ENCODE measurements at regions not wholly inside any gene's neighbourhood (a gene's known extent, or its start where the extent isn't known, plus 50 kb on each side); places are given as distances from the start of the nearest gene placed in this dataset.
"Not testable (repeated sequence)": the region's sequence is repeated elsewhere in the genome, so short reads cannot be mapped to it uniquely, and the experiment has no call there.

DNA sequence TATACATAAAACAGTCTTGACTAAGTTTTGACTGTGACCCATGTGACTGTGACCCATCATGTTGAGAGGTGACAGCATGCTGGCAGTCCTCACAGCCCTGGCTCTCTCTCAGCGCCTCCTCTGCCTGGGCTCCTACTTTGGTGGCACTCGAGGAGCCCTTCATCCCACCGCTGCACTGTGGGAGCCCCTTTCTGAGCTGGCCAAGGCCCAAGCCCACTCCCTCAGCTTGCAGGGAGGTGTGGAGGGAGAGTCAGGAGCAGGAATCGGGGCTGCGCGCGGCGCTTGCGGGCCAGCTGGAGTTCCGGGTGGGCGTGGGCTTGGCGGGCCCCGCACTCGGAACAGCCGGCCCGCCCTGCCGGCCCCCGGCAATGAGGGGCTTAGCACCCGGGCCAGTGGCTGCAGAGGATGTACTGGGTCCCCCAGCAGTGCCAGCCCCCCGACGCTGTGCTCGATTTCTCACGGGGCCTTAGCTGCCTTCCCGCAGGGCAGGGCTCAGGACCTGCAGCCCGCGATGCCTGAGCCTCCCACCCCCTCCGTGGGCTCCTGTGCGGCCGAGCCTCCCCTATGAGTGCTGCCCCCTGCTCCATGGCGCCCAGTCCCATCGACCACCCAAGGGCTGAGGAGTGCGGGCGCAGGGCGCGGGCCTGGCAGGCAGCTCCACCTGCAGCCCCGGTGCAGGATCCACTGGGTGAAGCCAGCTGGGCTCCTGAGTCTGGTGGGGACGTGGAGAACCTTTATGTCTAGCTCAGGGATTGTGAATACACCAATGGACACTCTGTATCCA is 955.9 kb upstream of the FAT3 start:
- DNase-seq (ENCODE audit: low read depth in 4 of 4, low spot score in 3 of 4), result not testable (repeated sequence)

DNA sequence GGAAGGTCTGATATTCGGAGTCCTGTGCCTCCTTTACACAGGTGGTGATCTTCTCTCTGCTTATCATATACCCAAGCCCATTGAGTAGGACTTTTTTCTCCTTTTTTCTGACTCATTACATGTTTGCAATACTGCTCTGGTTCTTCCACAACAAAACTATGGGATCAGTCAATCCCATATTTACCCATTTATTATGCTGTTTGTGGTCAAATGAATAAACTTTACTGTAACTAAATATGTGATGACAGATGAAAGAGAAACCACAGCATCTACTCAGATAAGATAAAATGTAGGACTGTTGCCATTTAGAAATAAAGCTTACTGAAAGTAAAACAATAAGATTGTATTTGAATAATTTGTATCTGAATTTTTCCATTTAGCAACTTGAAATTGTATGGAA is 958.7 kb upstream of the FAT3 start:
- DNase-seq (ENCODE audit: low read depth in 4 of 4, low spot score in 3 of 4), result no peak

DNA sequence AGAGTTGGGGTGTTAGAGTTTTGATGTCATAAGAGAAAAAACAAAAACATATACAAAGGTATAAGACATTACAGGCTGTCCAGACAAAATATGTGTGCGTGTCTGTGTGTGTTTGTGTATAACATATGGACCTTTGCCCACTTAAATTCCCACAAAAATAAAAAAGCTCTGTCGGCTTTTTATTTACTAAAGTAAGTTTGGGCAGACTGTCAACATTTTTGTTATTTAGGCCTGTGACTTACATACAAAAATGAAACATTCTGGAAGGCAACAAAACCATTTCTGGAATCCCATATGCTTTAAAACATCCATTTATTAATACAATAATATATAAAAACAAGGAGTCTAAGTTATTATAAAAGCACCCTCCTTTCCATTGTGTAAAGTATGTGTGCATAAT is 960.1 kb upstream of the FAT3 start:
- no peak for DNase-seq (ENCODE audit: low read depth in 4 of 4, low spot score in 3 of 4)

DNA sequence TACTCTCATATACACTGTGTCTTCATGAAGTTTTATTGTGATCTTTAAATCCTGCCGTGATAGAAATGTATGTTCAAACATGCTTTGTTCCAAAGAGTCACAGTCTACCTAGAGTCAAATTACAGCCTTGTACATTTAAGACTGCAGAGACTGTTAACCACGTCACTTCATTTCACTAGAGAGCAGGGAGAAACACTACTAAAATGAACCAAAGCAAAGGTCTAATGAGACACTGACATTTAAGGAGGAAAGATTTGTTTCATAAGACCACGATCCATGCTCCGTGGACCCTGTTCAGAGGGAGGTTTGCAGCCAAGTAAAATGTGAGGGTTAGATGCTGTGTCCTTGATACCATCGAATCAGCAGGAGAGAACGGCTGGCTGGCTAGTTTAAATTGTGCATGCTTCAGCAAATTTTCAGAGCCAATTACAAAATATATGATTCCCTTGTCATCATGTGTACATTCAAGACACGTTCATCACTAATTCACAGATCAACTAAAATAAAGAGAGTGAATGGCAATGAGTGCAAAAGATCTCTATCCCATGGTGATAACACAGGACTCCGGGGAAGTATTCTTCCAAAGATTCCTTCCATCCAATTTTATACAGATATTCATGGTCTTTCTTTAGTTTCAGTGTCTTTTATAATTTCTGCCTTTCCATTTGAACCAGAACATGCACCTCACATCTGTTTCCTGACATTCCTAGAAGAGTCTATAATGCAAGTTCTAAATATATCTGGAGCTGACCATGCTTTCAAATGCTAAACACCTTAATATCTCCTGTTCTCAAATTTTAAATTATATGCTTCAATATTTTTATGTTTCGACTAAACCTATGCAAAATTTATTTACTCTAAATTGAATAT is 960.9 kb upstream of the FAT3 start:
- DNase-seq (ENCODE audit: low read depth in 4 of 4, low spot score in 3 of 4), result peak in 2 of 4 donors; percentile 12 to 36

DNA sequence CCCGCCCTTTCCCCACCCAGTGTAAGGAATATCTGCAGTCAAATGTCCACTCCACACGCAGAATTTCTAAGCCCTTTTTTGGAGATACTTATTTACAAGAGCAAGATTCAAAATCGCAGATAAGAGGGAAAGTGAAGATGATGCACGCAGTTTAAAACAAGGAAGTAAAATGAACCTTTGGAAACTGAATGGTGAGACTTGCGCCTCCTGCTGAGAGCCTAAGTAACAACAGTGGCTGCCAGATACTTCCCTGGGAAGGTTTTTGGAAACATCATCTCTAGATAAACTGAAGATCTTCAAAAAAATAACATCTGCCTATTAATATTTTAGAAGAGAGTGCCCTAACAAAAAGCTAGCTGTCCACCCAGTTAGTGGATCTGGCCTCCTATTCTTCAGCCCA is 963.1 kb upstream of the FAT3 start:
- no peak for DNase-seq (ENCODE audit: low read depth in 4 of 4, low spot score in 3 of 4)

DNA sequence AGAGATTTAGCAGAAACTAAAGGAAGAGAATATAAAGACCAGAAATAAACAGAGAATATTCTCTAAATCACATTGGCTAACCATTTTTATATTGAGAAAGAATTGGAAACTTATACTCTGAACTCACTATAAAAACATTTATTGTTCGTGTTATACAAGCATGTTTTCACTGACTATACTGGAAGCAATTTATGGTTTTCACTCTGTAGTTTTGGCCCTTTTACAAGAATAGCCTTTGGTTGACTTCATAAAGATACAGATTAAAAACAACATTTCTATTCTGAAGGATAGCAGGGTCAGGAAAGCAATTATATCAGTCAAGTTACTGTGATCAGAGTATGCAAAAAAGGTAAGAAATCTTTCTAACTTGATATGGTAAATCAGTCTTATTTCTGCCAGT is 965.7 kb upstream of the FAT3 start:
- DNase-seq (ENCODE audit: low read depth in 4 of 4, low spot score in 3 of 4), result no peak

DNA sequence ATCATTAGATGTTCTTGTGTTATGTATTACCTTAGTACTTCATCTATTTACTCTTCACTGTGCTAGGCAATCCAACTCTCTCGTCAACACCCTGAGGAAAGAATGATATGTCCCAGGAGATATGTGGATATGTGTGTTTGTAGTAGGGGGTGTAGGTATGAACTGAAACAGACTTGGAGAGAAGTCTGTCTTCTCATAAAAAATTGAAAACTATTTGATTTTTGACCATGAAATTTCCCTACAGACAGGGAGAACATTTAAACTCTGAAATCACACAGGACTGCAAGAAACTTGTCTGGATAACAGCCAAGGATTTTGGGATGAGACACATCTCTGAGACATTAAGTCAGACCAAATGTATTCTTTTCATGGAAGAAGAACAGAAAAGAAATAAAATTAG is 967.0 kb upstream of the FAT3 start:
- DNase-seq (ENCODE audit: low read depth in 4 of 4, low spot score in 3 of 4), result no peak

DNA sequence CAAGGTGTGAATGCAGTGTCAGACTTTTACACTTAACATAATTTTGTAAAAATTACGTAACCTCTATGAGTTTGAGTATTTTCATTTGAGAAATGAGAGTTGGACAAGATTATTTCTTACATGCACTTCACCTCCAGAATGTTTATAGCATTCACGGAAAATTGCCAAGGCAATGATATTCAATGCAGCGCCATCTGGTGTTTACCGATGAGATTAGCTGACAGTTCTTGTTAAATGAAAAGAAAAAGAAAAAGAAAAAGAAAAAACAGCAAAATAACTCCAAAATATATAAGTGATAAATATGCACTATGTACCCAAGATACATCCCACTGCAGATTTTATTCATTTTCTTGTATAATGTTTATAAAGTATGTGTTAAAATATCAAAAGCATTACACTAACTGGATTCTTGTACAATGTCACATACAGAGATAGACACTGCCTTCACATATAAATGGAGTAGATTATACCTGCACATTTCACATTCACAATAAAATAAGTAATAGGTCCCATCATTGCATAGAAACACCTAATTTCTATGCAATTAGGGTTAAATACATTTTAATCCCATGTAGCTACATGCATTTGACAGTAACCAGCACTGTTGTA is 976.3 kb upstream of the FAT3 start:
- peak in 2 of 4 donors; percentile 21 to 26 for DNase-seq (ENCODE audit: low read depth in 4 of 4, low spot score in 3 of 4)

DNA sequence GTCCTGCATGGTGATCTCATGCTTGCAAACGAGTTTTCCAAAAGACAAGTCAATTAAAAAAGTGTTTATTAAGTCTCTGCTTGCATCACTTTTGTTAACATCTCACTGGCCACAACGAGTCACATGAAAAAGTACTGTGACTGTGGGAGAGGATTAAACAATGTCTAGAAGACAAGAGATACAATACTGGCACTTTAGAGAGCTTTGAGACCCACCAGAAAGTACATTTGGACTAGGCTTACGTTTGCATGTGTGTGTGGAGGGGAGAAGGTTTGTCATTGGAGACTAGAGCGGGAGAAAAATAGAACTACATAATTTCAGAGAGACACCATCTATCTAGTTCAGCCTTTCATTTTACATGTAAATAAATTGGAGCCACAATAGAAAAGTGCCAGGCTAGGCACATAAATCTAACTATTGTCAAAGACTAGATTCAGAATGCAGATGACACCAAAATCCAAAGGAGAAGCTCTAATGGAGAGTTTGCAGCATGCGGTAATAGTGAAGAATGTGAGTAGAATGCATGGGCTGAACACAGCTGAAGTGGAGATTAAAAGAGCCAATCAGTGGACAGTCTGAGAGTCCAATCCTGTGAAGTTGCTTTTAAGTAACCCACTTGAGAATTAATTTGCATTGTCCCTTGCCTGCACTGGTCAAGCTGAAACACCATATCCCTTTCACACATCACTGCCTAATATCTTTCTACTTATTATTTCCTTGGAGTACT is 977.4 kb upstream of the FAT3 start:
- no peak for DNase-seq (ENCODE audit: low read depth in 4 of 4, low spot score in 3 of 4)

DNA sequence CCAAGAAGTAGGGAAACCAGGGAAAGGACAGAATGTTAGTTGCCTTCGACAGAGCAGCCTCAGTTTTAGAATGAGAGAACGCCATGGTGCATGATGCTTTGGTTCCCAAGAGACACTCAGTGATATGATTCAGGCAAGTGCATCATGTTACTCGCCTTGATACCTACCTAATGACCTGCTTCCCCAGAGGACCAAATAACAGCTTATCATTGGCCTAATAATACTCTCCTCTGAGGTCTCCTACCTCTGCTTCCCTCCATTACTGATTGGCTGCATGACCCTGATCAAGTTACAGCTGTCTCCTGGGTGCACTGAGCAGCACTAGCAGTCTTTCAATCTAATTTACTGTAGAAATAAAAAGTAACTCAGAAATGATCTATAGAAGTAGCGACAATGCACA is 979.7 kb upstream of the FAT3 start:
- DNase-seq (ENCODE audit: low read depth in 4 of 4, low spot score in 3 of 4), result no peak

DNA sequence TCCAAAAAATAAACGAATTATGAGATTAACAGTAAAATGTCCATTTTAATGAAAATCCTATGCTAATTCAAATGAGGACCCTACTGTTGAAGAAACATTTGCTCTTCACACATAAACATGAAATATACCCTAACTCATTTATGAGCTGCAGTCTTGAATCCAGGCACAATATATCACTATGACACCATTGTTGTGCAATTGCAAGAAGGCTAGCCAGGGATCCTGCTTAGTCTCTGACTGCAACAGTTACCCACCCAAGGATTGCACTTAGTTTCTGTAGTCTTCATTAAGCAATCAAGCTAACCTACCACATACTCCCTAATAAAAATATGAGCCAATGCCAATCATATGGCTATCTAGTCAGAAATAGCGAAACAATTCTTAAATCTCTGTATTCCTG is 981.0 kb upstream of the FAT3 start:
- no peak for DNase-seq (ENCODE audit: low read depth in 4 of 4, low spot score in 3 of 4)

DNA sequence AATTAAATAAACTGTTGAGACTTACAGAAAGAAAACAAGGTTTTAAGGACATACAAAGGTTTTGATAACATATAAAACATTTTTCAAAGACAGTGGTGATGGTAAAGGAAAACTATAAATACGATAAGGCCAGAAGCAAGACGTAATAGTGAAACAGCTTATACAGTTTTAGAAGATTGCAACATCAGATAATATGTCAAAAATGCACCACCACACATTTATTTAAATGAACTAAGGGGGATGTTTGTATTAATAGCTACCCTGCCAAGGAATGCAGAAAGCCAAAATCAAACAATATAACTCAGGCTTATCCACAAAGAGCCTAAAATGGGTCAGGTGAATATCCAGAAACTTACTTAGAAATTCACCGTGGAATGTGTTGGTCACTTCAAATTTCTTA is 981.6 kb upstream of the FAT3 start:
- no peak for DNase-seq (ENCODE audit: low read depth in 4 of 4, low spot score in 3 of 4)

DNA sequence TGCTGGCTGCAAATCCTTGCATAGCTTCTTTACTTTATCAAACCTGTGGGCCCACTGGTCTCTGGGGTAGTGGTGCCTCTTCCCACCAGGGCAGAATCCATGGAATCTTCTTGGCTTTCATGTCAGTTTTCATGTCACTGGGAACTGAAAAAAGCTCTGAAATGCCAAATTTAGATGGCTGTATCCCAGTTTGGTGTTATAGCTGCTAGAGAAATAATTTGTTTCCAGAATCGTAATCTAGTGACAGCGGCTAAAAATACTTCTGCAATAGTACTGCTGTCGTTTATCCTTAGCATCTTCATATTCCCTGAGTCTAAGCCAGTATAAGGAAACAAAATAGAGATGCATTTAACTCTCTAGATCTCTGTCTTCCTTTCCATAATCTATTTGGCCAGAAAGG is 983.4 kb upstream of the FAT3 start:
- no peak for DNase-seq (ENCODE audit: low read depth in 4 of 4, low spot score in 3 of 4)

DNA sequence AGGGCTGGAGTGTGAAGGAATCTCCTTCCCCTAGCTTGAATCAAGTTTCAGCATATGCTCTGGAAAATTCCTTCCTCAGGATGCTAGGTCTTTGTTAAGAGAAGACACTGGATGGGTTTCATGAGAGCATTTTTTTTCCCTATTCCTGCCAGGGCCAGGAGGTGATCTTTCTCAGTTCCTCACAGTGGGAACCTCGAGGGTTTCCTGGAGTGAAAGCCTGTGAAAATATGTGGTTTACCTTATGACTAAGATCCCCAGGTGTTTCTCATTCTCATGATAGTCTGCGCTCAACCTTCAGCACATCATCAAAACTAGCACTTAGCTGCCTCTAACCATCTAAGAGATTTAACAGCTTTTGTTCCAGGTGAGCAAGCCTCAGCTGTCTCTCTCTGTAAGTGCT is 985.3 kb upstream of the FAT3 start:
- DNase-seq (ENCODE audit: low read depth in 4 of 4, low spot score in 3 of 4), result no peak

DNA sequence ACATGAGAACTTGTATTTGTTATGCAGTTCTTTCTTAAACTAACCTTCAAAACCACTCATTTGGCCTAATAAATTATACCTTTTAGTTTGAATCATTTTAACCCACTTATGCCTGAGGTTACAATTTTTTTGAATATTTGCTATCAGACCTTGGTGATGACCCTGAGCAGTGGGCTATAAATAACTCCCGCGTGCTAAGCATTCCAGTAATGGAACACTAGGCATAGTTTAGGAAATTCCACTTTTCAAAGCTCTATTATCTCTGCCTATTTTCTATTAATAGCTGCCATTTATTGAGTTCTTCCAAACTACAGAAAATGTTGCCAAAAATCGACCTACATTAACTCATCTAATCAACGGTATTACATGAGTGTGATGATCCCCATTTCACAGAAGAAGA is 993.4 kb upstream of the FAT3 start:
- DNase-seq (ENCODE audit: low read depth in 4 of 4, low spot score in 3 of 4), result no peak

DNA sequence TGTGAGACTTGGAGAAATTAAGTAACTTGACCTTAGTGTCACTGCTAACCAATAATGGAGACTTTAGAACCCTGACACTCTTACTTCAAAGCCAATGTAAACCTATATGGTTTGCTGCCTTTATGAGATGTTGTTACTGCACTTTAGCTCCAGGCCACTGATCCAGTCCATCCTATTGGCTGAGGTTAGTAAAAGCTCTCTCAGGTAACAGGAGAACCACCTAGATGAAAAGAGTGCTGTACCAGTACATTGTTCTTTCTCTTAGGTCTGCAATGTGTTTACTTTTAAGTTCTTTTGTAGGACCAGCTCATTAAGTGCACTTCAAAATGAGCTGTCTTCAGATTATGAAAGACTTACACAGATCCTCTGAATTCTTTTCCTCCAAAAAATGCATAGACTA is 994.0 kb upstream of the FAT3 start:
- no peak for DNase-seq (ENCODE audit: low read depth in 4 of 4, low spot score in 3 of 4)

DNA sequence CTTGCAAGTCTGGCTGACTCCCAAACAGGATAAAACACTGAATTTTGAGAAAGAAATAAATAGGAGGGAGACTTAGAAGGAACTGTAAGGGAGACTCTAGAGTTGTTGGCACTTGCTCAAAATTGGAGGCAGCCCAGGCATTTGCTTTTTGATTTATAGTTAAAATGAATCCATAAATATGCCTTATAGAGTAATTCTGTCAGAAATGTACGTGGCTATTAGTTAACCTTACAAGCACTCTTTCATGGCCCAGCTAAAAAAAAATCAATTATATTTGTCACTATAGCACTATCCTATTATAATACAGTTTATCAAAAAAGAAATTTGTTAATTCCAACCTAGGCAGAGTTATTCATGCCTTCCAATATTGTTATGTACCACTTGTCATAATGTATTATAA is 1000.0 kb upstream of the CHORDC1 start:
- DNase-seq (ENCODE audit: low read depth in 4 of 4, low spot score in 3 of 4), result no peak

DNA sequence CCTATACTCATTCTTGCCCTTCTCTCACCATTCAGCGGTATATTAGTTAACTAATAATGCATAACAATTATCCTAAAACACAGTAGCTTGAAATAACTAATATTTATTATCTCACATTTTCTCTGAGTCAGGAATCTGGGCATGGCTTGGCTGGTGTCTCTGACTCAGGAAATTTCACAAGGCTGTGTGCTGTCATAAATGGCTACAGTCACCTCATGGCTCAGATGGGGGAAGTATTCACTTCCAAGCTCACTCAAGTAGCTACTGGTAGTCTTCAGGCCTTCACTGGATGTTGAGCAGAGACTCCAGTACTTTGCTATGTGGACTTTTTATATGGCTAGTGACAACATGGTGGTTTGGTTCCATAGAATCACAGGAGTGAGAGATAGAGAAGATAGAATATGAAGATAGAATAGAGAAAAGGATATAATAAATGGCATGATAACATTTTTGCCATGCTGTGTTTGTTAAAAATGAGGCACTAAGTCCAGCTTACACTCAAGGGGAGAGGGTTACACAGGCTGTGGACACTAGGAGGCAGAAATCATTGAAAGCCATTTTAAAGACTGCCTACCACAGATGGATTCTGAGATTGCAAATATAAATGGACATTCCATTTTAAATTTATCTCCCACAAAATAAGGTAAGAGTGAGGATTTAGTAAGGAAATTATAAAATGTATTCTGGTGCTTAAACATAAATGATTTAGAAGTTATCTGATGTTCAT is 997.8 kb upstream of the CHORDC1 start:
- DNase-seq (ENCODE audit: low read depth in 4 of 4, low spot score in 3 of 4), result no peak

DNA sequence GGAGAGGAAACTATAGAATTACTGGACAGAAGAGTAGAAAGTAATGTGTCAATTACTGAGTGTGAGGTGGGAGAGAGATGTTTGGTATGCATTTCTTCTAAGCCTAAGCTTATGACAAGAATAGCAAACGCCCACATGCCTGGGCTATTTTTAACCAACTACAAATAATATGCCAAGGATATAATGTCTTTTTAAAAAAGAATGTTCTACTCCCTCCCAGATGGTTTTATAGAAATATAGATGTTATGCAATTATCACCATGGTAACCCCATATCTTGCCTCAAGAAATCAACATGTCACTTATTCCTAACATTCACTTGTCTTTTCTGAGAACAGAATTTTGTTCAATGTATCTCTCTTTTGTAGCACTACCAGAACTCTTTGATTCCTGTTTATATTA is 996.7 kb upstream of the CHORDC1 start:
- no peak for DNase-seq (ENCODE audit: low read depth in 4 of 4, low spot score in 3 of 4)

DNA sequence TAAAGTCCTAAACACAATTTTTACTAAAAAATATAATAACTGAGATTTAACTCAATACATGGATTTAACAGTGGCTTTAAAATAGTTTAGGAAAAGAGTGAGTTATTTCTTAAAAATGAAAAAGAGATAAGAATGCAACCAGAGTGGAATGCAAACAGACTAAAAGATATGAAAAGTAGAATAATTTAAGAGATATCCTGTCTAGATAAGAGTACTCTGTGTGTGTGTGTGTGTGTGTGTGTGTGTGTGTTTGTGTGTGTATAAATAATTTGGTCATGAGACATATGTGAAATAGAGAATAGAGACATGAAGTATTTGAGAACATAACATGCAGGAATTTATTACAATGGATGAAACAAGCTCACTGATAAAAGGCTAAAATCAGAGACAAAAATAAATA is 986.9 kb upstream of the CHORDC1 start:
- no peak for DNase-seq (ENCODE audit: low read depth in 4 of 4, low spot score in 3 of 4)

Data from left renal pelvis (tissue), 4 donors.